HG03521 (cell line): ENCODE measurements at regions not wholly inside any gene's neighbourhood (a gene's known extent, or its start where the extent isn't known, plus 50 kb on each side); places are given as distances from the start of the nearest gene placed in this dataset.
"Not testable (repeated sequence)": the region's sequence is repeated elsewhere in the genome, so short reads cannot be mapped to it uniquely, and the experiment has no call there.

Experiments used
- ATAC-seq: cut with Tn5 transposase; IDR thresholded peaks from one replicate; pipeline ENCODE4 v1.9.1; 2021; ENCODE audit warnings: mild to moderate bottlenecking, moderate library complexity; ENCODE audit not compliant: unreplicated experiment

- no peak for ATAC-seq
These were observed 291.7 kb downstream of the ARL4A start for GRCh38 chr7:12979181-12979580.

DNA sequence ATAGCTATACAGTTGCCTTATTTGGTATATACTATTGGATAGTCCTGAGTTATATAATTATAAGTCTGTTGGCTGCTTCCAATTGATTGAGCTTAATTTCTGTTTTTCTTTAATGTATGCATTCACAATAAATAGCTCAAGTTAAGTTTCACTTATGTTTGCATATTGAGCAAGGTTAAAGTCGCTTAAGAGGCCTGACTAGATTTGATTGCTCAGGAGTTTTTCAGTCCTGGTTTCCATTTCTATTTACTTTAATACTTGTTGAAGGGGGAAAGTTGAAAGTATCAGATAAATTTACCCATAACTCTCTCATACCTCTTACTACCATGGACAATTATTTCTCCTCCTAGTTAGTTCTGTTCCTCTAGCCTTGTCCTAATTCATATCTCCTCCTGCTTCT, 294.7 kb downstream of the ARL4A start:
- ATAC-seq: no peak

DNA sequence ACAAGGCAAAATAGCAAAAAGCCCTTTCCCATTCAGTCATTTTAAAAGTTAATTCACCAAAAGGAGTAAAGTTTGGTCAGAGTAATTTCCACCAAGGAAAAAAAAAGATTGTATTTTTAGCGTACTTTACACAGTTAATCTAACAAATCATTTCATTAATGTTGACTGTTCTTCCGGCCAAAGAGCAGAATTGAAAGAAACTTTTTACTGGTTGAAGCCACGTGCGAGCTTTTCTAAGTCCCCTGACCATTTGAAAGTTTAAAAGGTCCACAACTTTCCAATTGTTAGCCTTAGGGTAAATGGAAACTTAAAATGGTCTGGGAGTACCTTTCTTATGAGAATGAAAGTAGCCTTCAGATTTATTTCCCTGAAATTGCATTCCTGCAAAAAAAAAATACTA, 296.7 kb downstream of the ARL4A start:
- ATAC-seq: no peak

GRCh38 chr7:12985228-12985627, 297.8 kb downstream of the ARL4A start:
- ATAC-seq: no peak

GRCh38 chr7:12985752-12986151, 298.3 kb downstream of the ARL4A start:
- no peak for ATAC-seq

GRCh38 chr7:12987238-12987637, 299.8 kb downstream of the ARL4A start:
- no peak for ATAC-seq

DNA sequence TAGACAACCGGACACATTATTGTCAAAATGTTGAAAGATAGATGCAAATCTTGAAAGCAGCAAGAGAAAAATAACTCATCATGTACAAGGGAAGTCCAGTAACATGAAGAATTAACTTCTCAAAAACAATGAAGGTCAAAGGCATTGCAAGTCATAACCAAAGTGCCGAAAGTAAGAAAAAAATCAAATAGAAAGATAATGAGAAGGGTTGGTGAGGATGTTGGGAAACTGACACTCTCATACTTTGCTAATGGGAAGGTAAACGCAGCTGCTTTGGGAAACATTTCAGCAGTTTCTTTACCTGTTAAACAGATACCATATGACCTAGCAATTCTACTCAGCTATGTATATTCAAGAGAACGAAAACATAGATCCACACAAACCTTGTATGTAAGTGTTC, 303.0 kb downstream of the ARL4A start:
- no peak for ATAC-seq

- no peak for ATAC-seq
These were observed 305.6 kb downstream of the ARL4A start for GRCh38 chr7:12993025-12993424.

DNA sequence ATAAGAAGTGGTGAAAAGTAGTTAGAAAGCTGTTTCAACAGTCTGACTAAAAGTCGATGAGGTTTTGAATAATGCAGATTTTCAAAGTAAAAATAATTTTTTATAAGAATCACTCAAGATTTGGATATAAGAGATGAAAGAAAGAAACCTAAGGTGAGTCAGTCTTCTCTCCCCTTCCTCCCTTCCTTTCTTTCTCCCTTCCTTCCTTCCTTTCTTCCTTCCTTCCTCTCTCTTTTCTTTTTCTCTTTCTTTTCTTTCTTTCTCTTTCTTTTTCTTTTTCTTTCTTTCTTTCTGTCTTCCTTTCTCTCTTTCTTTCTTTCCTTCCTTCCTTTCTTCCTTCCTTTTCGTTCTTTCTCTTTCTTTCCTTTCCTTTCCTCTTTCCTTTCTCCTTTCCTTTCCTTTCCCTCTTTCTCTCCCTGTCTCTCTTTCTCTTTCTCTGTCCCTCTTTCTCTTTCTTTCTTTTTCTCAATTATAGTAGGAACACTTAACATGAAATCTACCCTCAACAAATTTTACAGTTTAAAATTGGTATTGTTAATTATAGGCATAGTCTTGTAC, 308.6 kb downstream of the ARL4A start:
- no peak for ATAC-seq

- ATAC-seq: no peak
These were observed 319.9 kb downstream of the ARL4A start for GRCh38 chr7:13007331-13007730.

GRCh38 chr7:13009517-13009916, 322.1 kb downstream of the ARL4A start:
- ATAC-seq: no peak

DNA sequence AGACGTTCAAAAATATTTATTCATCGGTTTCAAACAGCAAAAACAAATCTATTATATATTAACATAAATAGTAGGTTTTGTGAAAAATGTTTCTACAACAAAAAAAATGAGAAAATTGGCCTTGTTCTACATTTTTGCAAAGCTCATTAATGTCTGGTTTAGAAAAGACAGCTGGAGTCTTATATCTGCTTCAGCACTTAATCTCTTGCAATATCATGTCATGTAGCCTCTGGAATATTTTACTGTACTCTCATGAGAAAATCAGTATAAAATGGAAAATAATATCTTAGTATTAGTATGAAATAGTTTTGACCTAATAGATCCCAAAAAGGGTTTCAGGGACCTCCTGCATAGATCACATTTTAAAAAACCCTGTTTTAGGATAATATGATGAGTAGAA, 326.6 kb downstream of the ARL4A start:
- ATAC-seq: no peak

GRCh38 chr7:13016036-13016581, 328.7 kb downstream of the ARL4A start:
- ATAC-seq: no peak

- no peak for ATAC-seq
These were observed 329.3 kb downstream of the ARL4A start for GRCh38 chr7:13016592-13017332.

DNA sequence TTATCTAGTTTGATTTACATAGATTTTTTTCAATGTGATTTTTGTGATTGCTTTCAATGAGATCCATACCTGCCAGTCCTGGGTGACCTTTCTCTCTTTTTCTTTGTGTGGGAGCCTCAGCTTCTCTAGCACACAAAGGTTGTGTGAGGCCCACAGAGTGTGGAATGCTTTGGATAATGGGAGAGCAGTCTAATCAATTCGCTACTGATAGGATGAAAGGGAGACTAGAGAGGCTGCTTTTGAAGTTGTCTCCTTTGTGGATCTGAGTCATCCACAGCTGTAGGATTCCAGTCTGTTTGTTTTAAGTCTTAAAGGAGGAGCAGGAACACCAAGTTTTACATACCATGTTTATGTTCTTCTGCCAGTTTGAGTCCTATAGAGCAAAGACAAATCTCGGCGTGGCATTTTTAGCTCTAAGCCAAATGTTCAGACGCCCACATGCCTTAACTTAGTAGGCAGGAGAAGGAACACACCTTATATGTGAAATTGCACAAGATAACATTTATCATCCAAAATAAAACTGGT, 330.0 kb downstream of the ARL4A start:
- no peak for ATAC-seq

GRCh38 chr7:13017881-13018280, 330.4 kb downstream of the ARL4A start:
- ATAC-seq: no peak

DNA sequence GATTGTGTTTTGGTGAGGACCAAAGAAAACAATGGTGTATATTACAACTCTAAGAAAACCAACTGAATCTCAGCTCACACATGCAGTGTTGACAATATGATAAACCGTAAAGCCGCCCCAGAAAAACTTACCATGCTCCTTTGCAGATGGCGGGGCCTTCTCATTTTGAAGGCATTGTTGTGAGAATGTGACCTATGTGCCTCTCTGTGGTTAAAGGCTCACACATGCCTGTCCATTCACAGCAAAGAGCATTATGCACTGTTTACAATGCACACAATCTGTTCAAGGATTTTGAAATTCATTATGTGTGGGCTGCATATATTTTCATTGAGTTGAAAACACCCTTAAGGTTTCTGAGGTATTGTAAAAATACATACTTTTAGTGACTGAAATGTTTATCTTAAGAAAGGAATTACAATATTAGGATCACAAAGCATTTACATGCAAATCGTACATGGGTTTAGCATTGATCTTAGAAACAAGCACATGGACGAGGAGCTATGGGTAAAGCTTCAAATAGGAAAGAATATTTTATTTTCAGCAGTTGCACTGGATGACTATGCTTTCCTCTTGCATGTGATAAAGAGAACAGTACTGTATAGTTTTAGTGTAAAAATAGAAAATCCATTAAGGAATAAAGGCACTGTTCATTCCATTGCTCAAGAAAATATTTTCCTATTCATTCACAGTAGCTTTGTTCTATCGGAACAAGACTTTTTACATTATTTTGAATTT, 334.3 kb downstream of the ARL4A start:
- ATAC-seq: no peak

GRCh38 chr7:13024121-13024674, 336.8 kb downstream of the ARL4A start:
- ATAC-seq: no peak

DNA sequence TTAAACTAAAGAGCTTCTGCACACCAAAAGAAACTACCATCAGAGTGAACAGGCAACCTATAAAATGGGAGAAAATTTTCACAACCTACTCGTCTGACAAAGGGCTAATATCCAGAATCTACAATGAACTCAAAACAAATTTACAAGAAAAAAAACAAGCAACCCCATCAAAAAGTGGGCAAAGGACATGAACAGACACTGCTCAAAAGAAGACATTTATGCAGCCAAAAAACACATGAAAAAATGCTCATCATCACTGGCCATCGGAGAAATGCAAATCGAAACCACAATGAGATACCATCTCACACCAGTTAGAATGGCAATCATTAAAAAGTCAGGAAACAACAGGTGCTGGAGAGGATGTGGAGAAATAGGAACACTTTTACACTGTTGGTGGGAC, 337.6 kb downstream of the ARL4A start:
- ATAC-seq: not testable (repeated sequence)

DNA sequence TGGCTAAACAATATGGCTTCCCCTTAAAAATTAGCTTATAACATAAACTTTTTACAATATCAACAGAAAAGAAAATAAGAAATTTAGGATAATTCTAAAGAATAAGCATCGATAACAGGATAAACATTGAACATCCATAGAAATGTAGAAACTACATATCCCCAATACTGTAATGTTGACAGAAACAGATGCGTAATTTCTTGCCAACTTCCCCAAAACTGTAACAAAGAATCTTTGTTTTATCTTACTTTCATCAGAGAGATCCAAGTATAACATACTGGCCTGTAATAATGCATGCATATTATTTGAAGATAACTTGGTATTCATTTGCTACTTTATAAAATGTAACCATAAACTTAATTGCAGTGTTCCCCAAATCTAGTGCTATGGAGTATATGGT, 339.9 kb downstream of the ARL4A start:
- ATAC-seq: no peak

DNA sequence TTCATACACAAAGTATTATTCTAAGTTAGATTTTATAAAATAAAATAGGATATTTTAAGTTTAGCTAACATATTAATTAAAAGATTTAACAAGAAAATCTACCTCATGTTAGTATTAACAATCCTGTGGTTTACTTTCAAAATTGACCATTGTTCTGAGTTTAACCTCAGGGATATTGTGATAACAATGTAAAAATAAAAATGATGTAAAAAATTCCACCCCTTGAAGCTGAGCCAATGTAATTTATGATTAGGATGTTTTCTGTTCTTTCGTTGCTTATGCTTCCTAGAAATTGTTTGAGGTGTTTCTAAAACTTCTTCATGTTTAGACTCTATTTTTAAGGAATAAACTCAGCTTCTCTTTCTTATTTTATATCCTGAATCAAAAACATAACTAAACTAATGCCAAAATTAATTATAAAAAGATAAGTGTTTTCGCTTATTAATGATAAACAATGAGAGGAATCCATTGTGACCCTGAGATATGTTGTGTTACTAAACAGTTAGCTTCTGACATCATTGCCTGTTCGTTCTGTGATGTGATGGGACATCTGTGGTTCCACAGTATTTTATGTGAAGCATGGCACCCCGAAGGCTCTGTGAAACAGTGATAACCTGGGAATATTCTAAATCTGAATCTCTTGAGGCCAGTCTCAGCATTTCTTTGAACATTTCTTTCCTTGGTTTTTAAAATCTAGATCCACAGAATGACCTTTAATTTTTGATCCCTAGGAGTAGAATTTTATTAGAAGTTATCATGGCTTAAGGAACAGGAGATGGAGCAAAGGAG, 340.8 kb downstream of the ARL4A start:
- ATAC-seq: no peak
